CD4-positive, alpha-beta T cell (primary cell): ENCODE measurements at regions not wholly inside any gene's neighbourhood (a gene's known extent, or its start where the extent isn't known, plus 50 kb on each side); places are given as distances from the start of the nearest gene placed in this dataset.

ENCODE experiments used
- ATAC-seq: fragments of 200-7000 bp; cut with Tn5 transposase; one replicate; pipeline ENCODE4 v1.10.0; 2022; ENCODE audit warnings: mild to moderate bottlenecking; ENCODE audit not compliant: poor library complexity
- CTCF ChIA-PET: fragments of 350-600 bp; sonication (Branson Sonifier 250); formaldehyde crosslinking; loops from one replicate; lab custom pipeline; 2021; ENCODE audit warnings: antibody characterized with exemption, inconsistent platforms; lab: Charles Lee
- POLR2A ChIA-PET: fragments of 350-600 bp; sonication (Branson Sonifier 250); formaldehyde crosslinking; loops from one replicate; lab custom pipeline; 2021; ENCODE audit warnings: antibody characterized with exemption, inconsistent platforms; lab: Charles Lee
- DNase-seq, 14 experiments: peaks; one replicate each; pipeline ENCODE4 v3.0.0-alpha.2; 2013 to 2020; ENCODE audit warnings: mixed read lengths in 2 of 14
- H3K27ac ChIP-seq, 2 donors: one replicate each; pipeline versions ENCODE4 v1.5.1 to v1.7.0; 2013; ENCODE audit warnings: low read length in 2 of 2, low read depth in 1 of 2, mild to moderate bottlenecking in 1 of 2
- H3K27me3 ChIP-seq, 2 experiments: 1 replicate in 1 of 2; 2 replicates in 1 of 2; pipeline versions ENCODE4 v1.6.1 to v1.7.0; 2013; ENCODE audit warnings: low read length in 2 of 2, control low read depth in 1 of 2, mild to moderate bottlenecking in 1 of 2, moderate library complexity in 1 of 2; ENCODE audit not compliant: insufficient read depth in 2 of 2, control insufficient read depth in 1 of 2
- H3K36me3 ChIP-seq: one replicate; pipeline ENCODE4 v1.6.1; 2013; ENCODE audit warnings: low read length, control low read depth; ENCODE audit not compliant: insufficient read depth
- H3K4me1 ChIP-seq: one replicate; pipeline ENCODE4 v1.6.1; 2013; ENCODE audit warnings: low read length, control low read depth; ENCODE audit not compliant: insufficient read depth
- H3K4me3 ChIP-seq: one replicate; pipeline ENCODE4 v1.5.1; 2013; ENCODE audit warnings: mild to moderate bottlenecking, low read length, moderate library complexity
- H3K9me3 ChIP-seq, 2 experiments: 1 replicate in 1 of 2; 2 replicates in 1 of 2; pipeline versions ENCODE4 v1.6.1 to v1.7.0; 2013; ENCODE audit warnings: low read length in 2 of 2, mild to moderate bottlenecking in 2 of 2, control low read depth in 1 of 2, moderate library complexity in 1 of 2; ENCODE audit not compliant: control insufficient read depth in 1 of 2, insufficient read depth in 1 of 2
- H3K27ac Mint-ChIP-seq: one replicate; pipeline ENCODE4 v1.8.0; 2020; ENCODE audit warnings: mixed read lengths
- H3K27me3 Mint-ChIP-seq: one replicate; pipeline ENCODE4 v1.8.0; 2021; ENCODE audit warnings: mixed read lengths
- H3K36me3 Mint-ChIP-seq: one replicate; pipeline ENCODE4 v1.8.0; 2021; ENCODE audit warnings: low read depth, mixed read lengths
- H3K4me1 Mint-ChIP-seq: one replicate; pipeline ENCODE4 v1.8.0; 2021; ENCODE audit warnings: low read depth, mixed read lengths
- H3K4me3 Mint-ChIP-seq: one replicate; pipeline ENCODE4 v1.8.0; 2020; ENCODE audit warnings: mild to moderate bottlenecking, mixed read lengths
- H3K9me3 Mint-ChIP-seq: one replicate; pipeline ENCODE4 v1.8.0; 2020; ENCODE audit warnings: mixed read lengths
- intact Hi-C, 2 experiments: fragments of 100-400 bp; cut with DNase I in 1 of 2; cut with micrococcal nuclease in 1 of 2; formaldehyde crosslinking; loops; one replicate each; pipeline versions ENCODE4 v1.15.1 to v1.9.0; 2023 to 2025; cut with DNase I, micrococcal nuclease
- TF ChIP-seq, protein P1 (sequence below): fragments of 200-600 bp; IDR thresholded peaks from one replicate; pipeline ENCODE4 v1.8.0; 2022; ENCODE audit warnings: antibody characterized with exemption, mild to moderate bottlenecking

DNA sequence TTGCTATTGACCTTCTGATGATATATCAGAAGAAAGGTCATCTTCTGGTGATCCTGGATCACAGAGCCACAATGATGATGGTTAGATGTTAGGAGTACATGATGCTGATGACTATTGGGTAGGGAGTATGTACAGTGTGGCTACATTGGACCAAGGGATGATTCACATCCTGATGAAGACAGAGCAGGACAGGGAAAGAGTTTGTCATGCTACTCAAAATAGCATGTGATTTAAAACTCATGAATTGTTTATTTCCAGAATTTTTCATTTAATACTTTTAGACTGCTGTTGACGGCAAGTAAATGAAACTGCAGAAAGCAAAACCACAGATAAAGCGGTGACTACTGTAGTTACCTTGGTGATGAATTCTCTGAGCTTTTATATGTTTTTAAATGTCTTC lies 397.3 kb downstream of the PPP1R3A start:
- Mint-ChIP-seq H3K9me3 (peaks cover 11% of the 10 kb centered on the region), H3K4me3 (no peak overlapping the region), H3K27ac (no peak overlapping the region), H3K4me1 (no peaks in the 10 kb centered on the region), H3K36me3 (no peaks in the 10 kb centered on the region), H3K27me3 (no peaks in the 10 kb centered on the region)
- intact Hi-C loops = no loop called here
- ChIA-PET CTCF (no interaction called here), POLR2A (no interaction called here)
- DNase-seq = no peak
- no peaks in the 10 kb centered on the region for H3K4me1 ChIP-seq
- no peaks in the 10 kb centered on the region for H3K27me3 ChIP-seq
- TF ChIP-seq, protein P1, sequence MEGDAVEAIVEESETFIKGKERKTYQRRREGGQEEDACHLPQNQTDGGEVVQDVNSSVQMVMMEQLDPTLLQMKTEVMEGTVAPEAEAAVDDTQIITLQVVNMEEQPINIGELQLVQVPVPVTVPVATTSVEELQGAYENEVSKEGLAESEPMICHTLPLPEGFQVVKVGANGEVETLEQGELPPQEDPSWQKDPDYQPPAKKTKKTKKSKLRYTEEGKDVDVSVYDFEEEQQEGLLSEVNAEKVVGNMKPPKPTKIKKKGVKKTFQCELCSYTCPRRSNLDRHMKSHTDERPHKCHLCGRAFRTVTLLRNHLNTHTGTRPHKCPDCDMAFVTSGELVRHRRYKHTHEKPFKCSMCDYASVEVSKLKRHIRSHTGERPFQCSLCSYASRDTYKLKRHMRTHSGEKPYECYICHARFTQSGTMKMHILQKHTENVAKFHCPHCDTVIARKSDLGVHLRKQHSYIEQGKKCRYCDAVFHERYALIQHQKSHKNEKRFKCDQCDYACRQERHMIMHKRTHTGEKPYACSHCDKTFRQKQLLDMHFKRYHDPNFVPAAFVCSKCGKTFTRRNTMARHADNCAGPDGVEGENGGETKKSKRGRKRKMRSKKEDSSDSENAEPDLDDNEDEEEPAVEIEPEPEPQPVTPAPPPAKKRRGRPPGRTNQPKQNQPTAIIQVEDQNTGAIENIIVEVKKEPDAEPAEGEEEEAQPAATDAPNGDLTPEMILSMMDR = no peak
- no peak overlapping the region for H3K27ac ChIP-seq
- H3K4me3 ChIP-seq = no peak overlapping the region
- H3K36me3 ChIP-seq = no peaks in the 10 kb centered on the region
- no peaks in the 10 kb centered on the region for H3K9me3 ChIP-seq
- no peak for ATAC-seq

DNA sequence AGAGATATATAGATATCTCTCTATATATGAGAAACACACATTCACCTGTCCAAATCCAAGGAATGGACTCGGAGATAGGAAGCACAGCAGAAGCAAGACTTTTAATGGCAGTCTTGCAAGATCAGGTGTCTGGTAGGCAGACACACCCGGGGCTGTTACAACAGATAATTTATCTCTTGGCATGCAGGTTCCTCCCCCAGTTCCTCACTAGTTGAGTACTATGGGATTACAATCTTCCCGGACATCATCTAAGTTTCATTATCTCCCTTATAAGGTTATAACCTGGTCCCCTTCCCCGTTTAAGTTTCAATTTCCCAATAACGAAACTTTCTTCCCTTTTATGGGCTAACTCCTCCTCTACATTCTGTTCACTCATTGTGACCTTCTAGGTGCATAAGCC lies 399.3 kb downstream of the PPP1R3A start:
- ATAC-seq (no peak), DNase-seq (no peak)
- CTCF ChIA-PET = no interaction called here
- H3K27ac Mint-ChIP-seq = no peak overlapping the region
- no peaks in the 10 kb centered on the region for H3K9me3 ChIP-seq
- H3K4me3 ChIP-seq = no peak overlapping the region
- no peak overlapping the region for H3K4me3 Mint-ChIP-seq
- no peaks in the 10 kb centered on the region for H3K4me1 Mint-ChIP-seq
- intact Hi-C loops = no loop called here
- POLR2A ChIA-PET = no interaction called here
- no peaks in the 10 kb centered on the region for H3K36me3 ChIP-seq
- H3K9me3 Mint-ChIP-seq = peaks cover 11% of the 10 kb centered on the region
- no peaks in the 10 kb centered on the region for H3K36me3 Mint-ChIP-seq
- H3K27me3 ChIP-seq = no peaks in the 10 kb centered on the region
- TF ChIP-seq, protein P1 = no peak
- no peaks in the 10 kb centered on the region for H3K27me3 Mint-ChIP-seq
- H3K27ac ChIP-seq = no peak overlapping the region
- H3K4me1 ChIP-seq = no peaks in the 10 kb centered on the region

GRCh38 chr7:113504691-113505090 lies 386.3 kb upstream of the SMIM30 start:
- Mint-ChIP-seq H3K4me3 (no peak overlapping the region), H3K27ac (no peak overlapping the region), H3K36me3 (no peaks in the 10 kb centered on the region), H3K4me1 (no peaks in the 10 kb centered on the region), H3K9me3 (peaks cover 7% of the 10 kb centered on the region), H3K27me3 (no peaks in the 10 kb centered on the region)
- Histone ChIP-seq H3K4me1 (no peaks in the 10 kb centered on the region), H3K27me3 (no peaks in the 10 kb centered on the region), H3K4me3 (no peak overlapping the region), H3K27ac (no peak overlapping the region), H3K36me3 (no peaks in the 10 kb centered on the region), H3K9me3 (no peaks in the 10 kb centered on the region)
- intact Hi-C loops = no loop called here
- ChIA-PET CTCF (no interaction called here), POLR2A (no interaction called here)
- TF ChIP-seq, protein P1 = no peak
- DNase-seq (no peak), ATAC-seq (no peak)
